GM12878 (cell line): ENCODE measurements at regions not wholly inside any gene's neighbourhood (a gene's known extent, or its start where the extent isn't known, plus 50 kb on each side); places are given as distances from the start of the nearest gene placed in this dataset.
"Not testable (repeated sequence)": the region's sequence is repeated elsewhere in the genome, so short reads cannot be mapped to it uniquely, and the experiment has no call there.

Experiments
- ATAC-seq: fragments of 200-7000 bp; cut with Tn5 transposase; 3 replicates; pipeline ENCODE4 v1.9.1; 2020; ENCODE audit warnings: mild to moderate bottlenecking, moderate library complexity
- BruUV-seq: library from RNA; stranded (reverse); fragments of 400-500 nt; replicated peaks from 2 replicates; lab custom pipeline; 2021; lab: Mats Ljungman, UMichigan
- CTCF ChIA-PET: fragments of 300-600 bp; sonication (Branson Sonifier 250); formaldehyde crosslinking; extraction: SDS; loops from one replicate; lab custom pipeline; 2021; ENCODE audit warnings: inconsistent platforms; lab: Yijun Ruan, JAX
- POLR2A ChIA-PET: fragments of 350-600 bp; formaldehyde crosslinking; extraction: SDS; loops from one replicate; lab custom pipeline; 2021; ENCODE audit warnings: inconsistent platforms; lab: Charles Lee
- RAD21 ChIA-PET: fragments of 300-600 bp; sonication (Branson Sonifier 250); formaldehyde crosslinking; loops from one replicate; lab custom pipeline; 2023; ENCODE audit warnings: antibody characterized with exemption; ENCODE audit not compliant: unreplicated experiment; lab: Charles Lee
- SMC1A ChIA-PET: fragments of 300-600 bp; sonication (Branson Sonifier 250); formaldehyde crosslinking; loops from one replicate; lab custom pipeline; 2023; ENCODE audit not compliant: unreplicated experiment, uncharacterized antibody; lab: Charles Lee
- DNase-seq: peaks from one replicate; pipeline ENCODE4 v3.0.0-alpha.2; 2011; ENCODE audit warnings: low read depth, low spot score
- FAIRE-seq: peaks from 3 replicates; lab custom pipeline; 2011; peaks lifted over from hg19 to GRCh38; lab: Jason Lieb, UNC
- H2AFZ ChIP-seq: 2 replicates; pipeline ENCODE4 v1.6.0; 2011; ENCODE audit warnings: low read depth, low read length, control low read depth; ENCODE audit not compliant: control insufficient read depth
- H3K27ac ChIP-seq: 2 replicates; pipeline ENCODE4 v1.5.1; 2011; ENCODE audit warnings: control low read depth; ENCODE audit not compliant: control insufficient read depth, insufficient read depth
- H3K27me3 ChIP-seq, 2 experiments: replicated peaks in 1 of 2; 2 replicates each; pipeline versions ENCODE4 v1.6.0 to v1.6.1; 2011; ENCODE audit warnings: low read length in 1 of 2; ENCODE audit not compliant: control insufficient read depth in 2 of 2, insufficient read depth in 2 of 2
- H3K36me3 ChIP-seq, 2 experiments: 2 replicates each; pipeline ENCODE4 v1.5.1; 2011; ENCODE audit warnings: low read length in 1 of 2; ENCODE audit not compliant: control insufficient read depth in 2 of 2, insufficient read depth in 2 of 2
- H3K4me1 ChIP-seq: 2 replicates; pipeline ENCODE4 v1.6.1; 2011; ENCODE audit warnings: mild to moderate bottlenecking, low read length, moderate library complexity, mixed read lengths; ENCODE audit not compliant: control insufficient read depth, insufficient read depth
- H3K4me2 ChIP-seq: 2 replicates; pipeline ENCODE4 v1.6.0; 2011; ENCODE audit warnings: control low read depth; ENCODE audit not compliant: control insufficient read depth, insufficient read depth
- H3K4me3 ChIP-seq: fragments of 200-600 bp; sonication (generic); 2 replicates; pipeline ENCODE4 v1.5.1; 2016
- H3K79me2 ChIP-seq: 2 replicates; pipeline ENCODE4 v1.6.0; 2011; ENCODE audit warnings: low read length; ENCODE audit not compliant: control insufficient read depth, insufficient read depth
- H3K9ac ChIP-seq: 2 replicates; pipeline ENCODE4 v1.8.0; 2011; ENCODE audit warnings: low read length, control low read depth, mixed read lengths; ENCODE audit not compliant: control insufficient read depth, insufficient read depth
- H3K9me3 ChIP-seq: replicated peaks from 3 replicates; pipeline ENCODE4 v1.5.1; 2011; ENCODE audit warnings: mild to moderate bottlenecking, low read length; ENCODE audit not compliant: control insufficient read depth, insufficient read depth
- H4K20me1 ChIP-seq: 2 replicates; pipeline ENCODE4 v1.6.0; 2011; ENCODE audit not compliant: control insufficient read depth, insufficient read depth
- E2F4 ChIP-seq: IDR thresholded peaks from 2 replicates; pipeline ENCODE4 v1.6.1; 2012; ENCODE audit warnings: low read depth, low read length, improper control_type of control experiment
- ELK1 ChIP-seq: IDR thresholded peaks from 2 replicates; pipeline ENCODE4 v1.6.1; 2012; ENCODE audit warnings: low read depth, low read length, improper control_type of control experiment
- HCFC1 ChIP-seq: fragments of 150-350 bp; IDR thresholded peaks from 2 replicates; pipeline ENCODE4 v1.6.1; 2014; ENCODE audit warnings: low read length
- ZBED1 ChIP-seq: IDR thresholded peaks from 2 replicates; pipeline ENCODE4 v1.6.1; 2016; ENCODE audit warnings: borderline replicate concordance
- ZBTB33 ChIP-seq: fragments of 450-650 bp; IDR thresholded peaks from 2 replicates; pipeline ENCODE4 v1.6.1; 2017; ENCODE audit warnings: mild to moderate bottlenecking
- ZNF384 ChIP-seq: IDR thresholded peaks from 2 replicates; pipeline ENCODE4 v1.6.1; 2012; ENCODE audit warnings: low read depth, mild to moderate bottlenecking, low read length, improper control_type of control experiment, borderline replicate concordance
- ZNF622 ChIP-seq: fragments of 450-650 bp; IDR thresholded peaks from 2 replicates; pipeline ENCODE4 v1.6.1; 2017; ENCODE audit warnings: mild to moderate bottlenecking, inconsistent platforms
- WGBS: methylation state at CpG from one replicate; pipeline ENCODE4 v1.1.6; 2016; ENCODE audit warnings: low lambda C conversion rate; ENCODE audit not compliant: insufficient replicate concordance, insufficient coverage; ENCODE audit errors: missing lambda C conversion rate; 5-methylcytosine and 5-hydroxymethylcytosine counted together
- in situ Hi-C: fragments of 300-500 bp; cut with MboI; formaldehyde crosslinking; loops from 9 replicates; pipeline ENCODE4 v1.14.3; 2018; ENCODE audit warnings: mixed read lengths
- intact Hi-C: fragments of 100-400 bp; cut with micrococcal nuclease; formaldehyde crosslinking; loops from one replicate; pipeline ENCODE4 v1.14.2; 2022; ENCODE audit not compliant: unreplicated experiment

- FAIRE-seq (no peak), DNase-seq (no peak), ATAC-seq (no peak)
- in situ Hi-C loops (no loop called here), intact Hi-C loops (no loop called here)
- Histone ChIP-seq H3K4me3 (no peak overlapping the region), H3K9ac (no peak overlapping the region), H3K9me3 (no peaks in the 10 kb centered on the region), H4K20me1 (no peaks in the 10 kb centered on the region), H3K4me1 (no peaks in the 10 kb centered on the region), H3K79me2 (no peaks in the 10 kb centered on the region), H3K36me3 (no peaks in the 10 kb centered on the region; a peak in 1 of 4 replicates), H2AFZ (no peak overlapping the region), H3K4me2 (no peak overlapping the region), H3K27me3 (peaks cover 0 to 2% of the 10 kb centered on the region in 2 experiments; a peak in 2 of 4 replicates), H3K27ac (no peak overlapping the region)
- POLR2A ChIA-PET = no interaction called here
- TF ChIP-seq ZBED1 = no peak
- no peak for TF ChIP-seq E2F4
- TF ChIP-seq ZNF384 = no peak
- no peak for TF ChIP-seq HCFC1
- no peak for TF ChIP-seq ZNF622
- TF ChIP-seq ZBTB33 = no peak
- TF ChIP-seq ELK1 = no peak
- RAD21 ChIA-PET = no interaction called here
- SMC1A ChIA-PET = no interaction called here
- WGBS = 39% methylated on average over 14 of the region's 14 CpGs
- no TSS peak for BruUV-seq
- CTCF ChIA-PET = no interaction called here
Measured at GRCh38 chr6:167405778-167406532, 81.1 kb downstream of the TTLL2 start.

- H3K79me2 ChIP-seq, H2AFZ ChIP-seq, H3K9ac ChIP-seq, RAD21 ChIA-PET, H3K4me1 ChIP-seq, POLR2A ChIA-PET, H3K27me3 ChIP-seq, SMC1A ChIA-PET, H3K36me3 ChIP-seq, H3K27ac ChIP-seq, BruUV-seq, H3K4me2 ChIP-seq, H3K9me3 ChIP-seq, CTCF ChIA-PET, in situ Hi-C loops, ATAC-seq, FAIRE-seq, H3K4me3 ChIP-seq, intact Hi-C loops, H4K20me1 ChIP-seq, DNase-seq: not testable (repeated sequence)
- WGBS = 40% methylated on average over 16 of the region's 16 CpGs
Measured at GRCh38 chr6:167406533-167407238, 81.8 kb downstream of the TTLL2 start.
